Calu3 (cell line): ENCODE measurements at regions not wholly inside any gene's neighbourhood (a gene's known extent, or its start where the extent isn't known, plus 50 kb on each side); places are given as distances from the start of the nearest gene placed in this dataset.

Source experiments
- BruUV-seq: library from RNA; stranded (reverse); fragments of 400-500 nt; replicated peaks from 2 replicates; lab custom pipeline; 2021; lab: Mats Ljungman, UMichigan
- CTCF ChIA-PET: fragments of 300-600 bp; sonication (Branson Sonifier 250); formaldehyde crosslinking; loops from one replicate; lab custom pipeline; 2022; ENCODE audit warnings: antibody characterized with exemption; lab: Charles Lee
- DNase-seq: peaks from one replicate; pipeline ENCODE4 v3.0.0; 2022
- H3K27ac Mint-ChIP-seq: one replicate; pipeline ENCODE4 v1.8.0; 2022; ENCODE audit warnings: mixed read lengths; ENCODE audit not compliant: unreplicated experiment
- H3K27me3 Mint-ChIP-seq: one replicate; pipeline ENCODE4 v1.8.0; 2022; ENCODE audit warnings: mixed read lengths; ENCODE audit not compliant: unreplicated experiment
- H3K36me3 Mint-ChIP-seq: one replicate; pipeline ENCODE4 v1.8.0; 2022; ENCODE audit warnings: mild to moderate bottlenecking, moderate library complexity, mixed read lengths; ENCODE audit not compliant: insufficient read depth, unreplicated experiment
- H3K4me1 Mint-ChIP-seq: one replicate; pipeline ENCODE4 v1.8.0; 2022; ENCODE audit warnings: mild to moderate bottlenecking, low read depth, mixed read lengths; ENCODE audit not compliant: unreplicated experiment
- H3K4me3 Mint-ChIP-seq: one replicate; pipeline ENCODE4 v1.8.0; 2022; ENCODE audit warnings: mild to moderate bottlenecking, low read depth, moderate library complexity, mixed read lengths; ENCODE audit not compliant: unreplicated experiment
- H3K9me3 Mint-ChIP-seq: one replicate; pipeline ENCODE4 v1.8.0; 2022; ENCODE audit warnings: low read depth, mixed read lengths; ENCODE audit not compliant: unreplicated experiment
- intact Hi-C: fragments of 100-400 bp; cut with micrococcal nuclease; formaldehyde crosslinking; loops from one replicate; pipeline ENCODE4 v1.10.0; 2022; ENCODE audit not compliant: unreplicated experiment
- TF ChIP-seq, protein P1 (sequence below): fragments of 200-600 bp; IDR thresholded peaks from one replicate; pipeline ENCODE4 v1.8.0; 2022; ENCODE audit warnings: antibody characterized with exemption; ENCODE audit not compliant: unreplicated experiment

DNA sequence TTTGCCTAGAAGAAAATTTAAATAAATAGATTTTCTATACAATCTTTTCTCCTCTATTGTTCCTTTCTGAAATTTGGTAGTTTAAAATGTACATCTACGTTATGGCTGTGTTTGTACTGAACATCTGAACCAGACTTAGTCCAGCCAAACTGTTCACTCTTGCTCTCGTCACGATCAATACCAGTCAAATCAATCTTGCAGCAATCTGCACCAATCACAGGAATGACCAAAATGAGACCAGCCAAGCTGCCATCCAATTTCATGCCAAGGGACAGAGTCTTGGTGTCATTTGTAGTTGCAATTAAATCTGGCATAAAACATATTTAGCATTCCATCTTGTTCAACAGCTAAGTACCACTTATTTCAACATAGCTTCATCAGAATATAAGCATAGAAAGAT lies 156.6 kb downstream of the IRS2 start:
- intact Hi-C loops = no loop called here
- no peak for DNase-seq
- peaks cover 4% of the 10 kb centered on the region for H3K9me3 Mint-ChIP-seq
- no peaks in the 10 kb centered on the region for H3K36me3 Mint-ChIP-seq
- no peak overlapping the region for H3K4me3 Mint-ChIP-seq
- no peaks in the 10 kb centered on the region for H3K4me1 Mint-ChIP-seq
- CTCF ChIA-PET = no interaction called here
- H3K27ac Mint-ChIP-seq = no peak overlapping the region
- no peaks in the 10 kb centered on the region for H3K27me3 Mint-ChIP-seq
- no TSS peak for BruUV-seq
- TF ChIP-seq, protein P1, sequence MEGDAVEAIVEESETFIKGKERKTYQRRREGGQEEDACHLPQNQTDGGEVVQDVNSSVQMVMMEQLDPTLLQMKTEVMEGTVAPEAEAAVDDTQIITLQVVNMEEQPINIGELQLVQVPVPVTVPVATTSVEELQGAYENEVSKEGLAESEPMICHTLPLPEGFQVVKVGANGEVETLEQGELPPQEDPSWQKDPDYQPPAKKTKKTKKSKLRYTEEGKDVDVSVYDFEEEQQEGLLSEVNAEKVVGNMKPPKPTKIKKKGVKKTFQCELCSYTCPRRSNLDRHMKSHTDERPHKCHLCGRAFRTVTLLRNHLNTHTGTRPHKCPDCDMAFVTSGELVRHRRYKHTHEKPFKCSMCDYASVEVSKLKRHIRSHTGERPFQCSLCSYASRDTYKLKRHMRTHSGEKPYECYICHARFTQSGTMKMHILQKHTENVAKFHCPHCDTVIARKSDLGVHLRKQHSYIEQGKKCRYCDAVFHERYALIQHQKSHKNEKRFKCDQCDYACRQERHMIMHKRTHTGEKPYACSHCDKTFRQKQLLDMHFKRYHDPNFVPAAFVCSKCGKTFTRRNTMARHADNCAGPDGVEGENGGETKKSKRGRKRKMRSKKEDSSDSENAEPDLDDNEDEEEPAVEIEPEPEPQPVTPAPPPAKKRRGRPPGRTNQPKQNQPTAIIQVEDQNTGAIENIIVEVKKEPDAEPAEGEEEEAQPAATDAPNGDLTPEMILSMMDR = no peak

DNA sequence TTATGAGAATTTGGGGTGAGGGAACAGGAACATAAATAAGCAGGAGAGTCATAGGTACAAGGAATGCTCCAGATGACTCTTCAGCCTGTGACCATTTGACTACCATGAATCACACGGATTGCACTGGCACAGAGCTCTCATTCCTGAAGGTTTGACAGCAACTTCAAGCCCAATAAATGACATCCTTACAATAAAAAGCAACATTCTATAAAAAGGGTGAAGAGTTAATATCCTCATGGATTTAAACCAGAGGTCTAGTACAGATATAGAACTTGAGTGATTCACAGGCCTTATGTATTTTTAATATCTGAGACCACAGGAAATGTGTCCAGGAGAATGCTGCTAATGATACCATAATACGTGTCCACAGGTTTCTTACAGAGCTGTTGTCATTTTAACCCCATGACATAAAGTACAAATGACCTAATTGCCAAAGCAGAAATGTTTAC lies 158.1 kb downstream of the IRS2 start:
- H3K36me3 Mint-ChIP-seq = no peaks in the 10 kb centered on the region
- H3K4me1 Mint-ChIP-seq = no peaks in the 10 kb centered on the region
- DNase-seq = no peak
- no TSS peak for BruUV-seq
- H3K27me3 Mint-ChIP-seq = no peaks in the 10 kb centered on the region
- H3K27ac Mint-ChIP-seq = no peak overlapping the region
- no peak overlapping the region for H3K4me3 Mint-ChIP-seq
- TF ChIP-seq, protein P1 = no peak
- H3K9me3 Mint-ChIP-seq = peaks cover 4% of the 10 kb centered on the region
- CTCF ChIA-PET = no interaction called here
- intact Hi-C loops = no loop called here

DNA sequence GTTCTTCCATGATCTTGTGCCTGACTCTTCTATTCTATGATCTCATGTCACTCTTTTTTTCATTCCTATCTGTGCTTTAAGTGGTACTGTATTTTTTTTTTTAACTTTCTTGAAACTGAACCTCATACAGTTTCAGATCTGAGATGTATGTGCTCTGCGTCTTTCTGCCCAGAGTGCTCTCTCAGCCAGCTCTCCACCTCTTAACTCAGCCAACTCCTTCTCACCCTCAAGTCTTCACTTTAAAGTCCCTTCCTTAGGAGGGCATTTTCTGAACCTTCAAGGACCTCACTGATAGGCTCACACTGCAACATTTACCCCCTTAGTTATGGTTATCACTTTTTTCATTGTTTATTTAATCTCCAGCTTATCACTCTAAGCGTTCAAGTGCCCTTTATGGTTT lies 158.7 kb downstream of the IRS2 start:
- no peaks in the 10 kb centered on the region for H3K36me3 Mint-ChIP-seq
- no peak overlapping the region for H3K4me3 Mint-ChIP-seq
- H3K27ac Mint-ChIP-seq = no peak overlapping the region
- TF ChIP-seq, protein P1 = no peak
- intact Hi-C loops = no loop called here
- H3K9me3 Mint-ChIP-seq = no peaks in the 10 kb centered on the region
- no peak for DNase-seq
- no peaks in the 10 kb centered on the region for H3K4me1 Mint-ChIP-seq
- no TSS peak for BruUV-seq
- CTCF ChIA-PET = no interaction called here
- no peaks in the 10 kb centered on the region for H3K27me3 Mint-ChIP-seq

DNA sequence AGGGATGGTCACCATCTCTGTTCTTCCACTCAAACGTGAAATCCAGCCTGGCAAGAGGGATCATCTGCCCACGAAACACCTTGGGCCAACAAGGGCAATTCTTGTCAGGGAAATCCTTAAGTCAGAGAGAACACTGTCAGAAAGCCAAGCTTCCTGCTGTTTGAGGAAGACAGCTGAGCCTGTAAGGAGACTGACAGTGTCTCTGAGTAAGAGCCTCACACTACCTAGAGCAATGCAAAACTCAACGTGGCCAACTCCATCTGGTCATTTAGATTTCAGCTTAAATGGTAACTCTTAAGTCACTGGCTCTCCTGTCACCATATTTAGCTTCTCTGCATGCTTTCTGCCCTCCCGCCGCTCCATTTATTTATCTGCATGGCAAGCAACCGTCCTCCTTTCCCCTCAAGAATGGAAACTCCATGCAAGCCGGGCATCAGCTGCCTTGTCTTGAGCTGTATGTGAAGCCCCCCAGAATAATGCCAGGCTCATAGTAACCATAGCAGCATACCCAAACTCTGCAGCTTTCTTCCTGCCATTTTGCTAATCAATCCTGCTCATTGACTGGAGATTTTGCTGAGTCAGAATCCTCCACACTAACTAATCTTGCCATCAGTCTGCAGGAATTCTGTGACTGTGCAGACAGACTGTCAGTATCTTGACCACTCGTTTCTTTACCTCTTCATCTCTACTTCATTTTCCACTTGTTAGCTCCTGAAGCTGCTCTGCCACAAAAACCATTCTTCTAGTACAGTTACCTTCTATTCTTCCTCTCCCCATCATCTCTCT lies 159.8 kb downstream of the IRS2 start:
- Mint-ChIP-seq H3K4me3 (no peak overlapping the region), H3K36me3 (no peaks in the 10 kb centered on the region), H3K27me3 (no peaks in the 10 kb centered on the region), H3K4me1 (no peaks in the 10 kb centered on the region), H3K27ac (no peak overlapping the region), H3K9me3 (no peaks in the 10 kb centered on the region)
- intact Hi-C loops = no loop called here
- CTCF ChIA-PET = no interaction called here
- BruUV-seq = no TSS peak
- TF ChIP-seq, protein P1 = no peak
- DNase-seq = no peak
